Progenitor cell of endocrine pancreas (in vitro differentiated cells): ENCODE measurements at regions not wholly inside any gene's neighbourhood (a gene's known extent, or its start where the extent isn't known, plus 50 kb on each side); places are given as distances from the start of the nearest gene placed in this dataset.

Source experiments
- DNase-seq: peaks from one replicate; pipeline ENCODE4 v3.0.0; 2021; ENCODE audit warnings: low spot score; ENCODE audit not compliant: unreplicated experiment
- H3K27ac Mint-ChIP-seq: 2 replicates; pipeline ENCODE4 v1.8.0; 2021; ENCODE audit warnings: mild to moderate bottlenecking, moderate library complexity, mixed read lengths
- H3K27me3 Mint-ChIP-seq: 2 replicates; pipeline ENCODE4 v1.8.0; 2021; ENCODE audit warnings: mixed read lengths
- H3K36me3 Mint-ChIP-seq: 2 replicates; pipeline ENCODE4 v1.8.0; 2022; ENCODE audit warnings: mixed read lengths; ENCODE audit not compliant: insufficient read depth
- H3K4me1 Mint-ChIP-seq: 2 replicates; pipeline ENCODE4 v1.8.0; 2021; ENCODE audit warnings: low read depth, mixed read lengths
- H3K4me3 Mint-ChIP-seq: 2 replicates; pipeline ENCODE4 v1.8.0; 2021; ENCODE audit warnings: low read depth, mild to moderate bottlenecking, moderate library complexity, mixed read lengths
- H3K9me3 Mint-ChIP-seq: 2 replicates; pipeline ENCODE4 v1.8.0; 2021; ENCODE audit warnings: low read depth, mixed read lengths
- TF ChIP-seq, protein P1 (sequence below): fragments of 200-600 bp; sonication (generic); IDR thresholded peaks from one replicate; pipeline ENCODE4 v1.5.0; 2021; ENCODE audit warnings: antibody characterized with exemption, mild to moderate bottlenecking; ENCODE audit not compliant: unreplicated experiment

DNA sequence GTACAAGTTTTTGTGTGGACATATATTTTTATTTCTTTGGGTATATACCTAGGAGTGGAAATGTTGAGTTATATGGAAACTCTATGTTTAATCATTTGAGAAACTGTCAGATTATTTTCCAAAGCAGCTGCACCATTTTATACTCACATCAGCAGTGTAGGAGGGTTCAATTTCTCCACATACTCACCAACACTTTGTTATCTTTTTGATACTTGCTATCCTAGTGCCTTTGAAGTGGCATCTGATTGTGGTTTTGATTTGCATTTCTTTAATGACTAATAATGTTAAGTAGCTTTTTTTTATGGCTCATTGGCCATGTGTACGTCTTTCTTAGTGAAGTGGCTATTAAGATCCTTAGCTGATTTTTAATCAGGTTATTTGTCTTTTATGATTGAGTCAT, 64.7 kb upstream of the SLC8A1 start:
- Mint-ChIP-seq H3K27me3 (no peaks in the 10 kb centered on the region), H3K9me3 (peaks cover 3% of the 10 kb centered on the region), H3K36me3 (no peaks in the 10 kb centered on the region), H3K27ac (no peak overlapping the region), H3K4me1 (no peaks in the 10 kb centered on the region), H3K4me3 (no peak overlapping the region)
- TF ChIP-seq, protein P1, sequence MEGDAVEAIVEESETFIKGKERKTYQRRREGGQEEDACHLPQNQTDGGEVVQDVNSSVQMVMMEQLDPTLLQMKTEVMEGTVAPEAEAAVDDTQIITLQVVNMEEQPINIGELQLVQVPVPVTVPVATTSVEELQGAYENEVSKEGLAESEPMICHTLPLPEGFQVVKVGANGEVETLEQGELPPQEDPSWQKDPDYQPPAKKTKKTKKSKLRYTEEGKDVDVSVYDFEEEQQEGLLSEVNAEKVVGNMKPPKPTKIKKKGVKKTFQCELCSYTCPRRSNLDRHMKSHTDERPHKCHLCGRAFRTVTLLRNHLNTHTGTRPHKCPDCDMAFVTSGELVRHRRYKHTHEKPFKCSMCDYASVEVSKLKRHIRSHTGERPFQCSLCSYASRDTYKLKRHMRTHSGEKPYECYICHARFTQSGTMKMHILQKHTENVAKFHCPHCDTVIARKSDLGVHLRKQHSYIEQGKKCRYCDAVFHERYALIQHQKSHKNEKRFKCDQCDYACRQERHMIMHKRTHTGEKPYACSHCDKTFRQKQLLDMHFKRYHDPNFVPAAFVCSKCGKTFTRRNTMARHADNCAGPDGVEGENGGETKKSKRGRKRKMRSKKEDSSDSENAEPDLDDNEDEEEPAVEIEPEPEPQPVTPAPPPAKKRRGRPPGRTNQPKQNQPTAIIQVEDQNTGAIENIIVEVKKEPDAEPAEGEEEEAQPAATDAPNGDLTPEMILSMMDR: no peak
- no peak for DNase-seq

GRCh38 chr2:40528564-40528963, 76.7 kb upstream of the SLC8A1 start:
- Mint-ChIP-seq H3K27me3 (no peaks in the 10 kb centered on the region), H3K9me3 (peaks cover 12% of the 10 kb centered on the region), H3K4me1 (no peaks in the 10 kb centered on the region), H3K4me3 (no peak overlapping the region), H3K27ac (no peak overlapping the region), H3K36me3 (no peaks in the 10 kb centered on the region)
- TF ChIP-seq, protein P1: no peak
- DNase-seq: no peak

DNA sequence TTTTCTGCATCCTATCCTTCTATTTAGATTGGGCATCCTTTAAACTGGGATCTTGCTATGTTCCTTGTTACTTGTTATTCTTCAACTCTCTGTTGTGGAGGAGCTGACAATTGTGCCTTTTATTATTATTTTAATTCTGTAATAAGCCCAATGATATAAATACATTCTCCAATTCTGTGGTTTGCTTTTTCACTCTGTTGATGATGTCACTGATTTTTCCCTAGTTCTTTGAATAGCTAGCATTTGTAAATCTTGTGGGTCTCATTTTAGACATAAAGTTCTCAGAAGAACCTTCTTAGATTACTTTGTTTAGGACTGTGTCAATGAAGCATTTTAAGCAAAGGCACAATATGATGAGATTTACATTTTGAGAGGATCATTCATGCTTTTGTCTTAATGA, 79.5 kb upstream of the SLC8A1 start:
- Mint-ChIP-seq H3K4me1 (peaks cover 13% of the 10 kb centered on the region), H3K4me3 (no peak overlapping the region), H3K36me3 (no peaks in the 10 kb centered on the region), H3K9me3 (peaks cover 4% of the 10 kb centered on the region), H3K27ac (no peak overlapping the region), H3K27me3 (no peaks in the 10 kb centered on the region)
- DNase-seq: no peak
- TF ChIP-seq, protein P1: no peak

GRCh38 chr2:40534528-40534927, 82.6 kb upstream of the SLC8A1 start:
- H3K36me3 Mint-ChIP-seq: no peaks in the 10 kb centered on the region
- H3K27ac Mint-ChIP-seq: no peak overlapping the region
- H3K9me3 Mint-ChIP-seq: no peaks in the 10 kb centered on the region
- H3K4me1 Mint-ChIP-seq: peaks cover 18% of the 10 kb centered on the region
- no peak overlapping the region for H3K4me3 Mint-ChIP-seq
- H3K27me3 Mint-ChIP-seq: no peaks in the 10 kb centered on the region
- TF ChIP-seq, protein P1: no peak
- DNase-seq: no peak

DNA sequence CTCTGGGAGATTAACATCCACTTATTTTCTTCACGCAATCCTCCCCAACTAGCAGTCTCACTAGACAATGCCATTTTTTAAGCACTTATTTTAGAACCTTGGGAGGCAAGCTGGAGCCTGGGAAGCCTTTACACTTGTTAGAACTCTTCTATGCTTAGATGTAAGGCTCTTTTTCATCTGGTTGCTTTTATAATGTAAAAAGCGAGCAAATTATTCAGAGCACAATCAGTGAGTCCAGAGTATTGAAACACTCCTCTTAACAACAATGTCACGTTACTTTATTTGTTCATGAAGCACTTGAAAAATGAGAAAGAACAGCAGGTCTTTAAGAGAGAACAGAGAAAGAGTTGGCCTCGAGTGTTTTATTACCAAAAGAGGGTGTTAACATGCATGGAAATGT, 84.1 kb upstream of the SLC8A1 start:
- peaks cover 2% of the 10 kb centered on the region for H3K27me3 Mint-ChIP-seq
- H3K27ac Mint-ChIP-seq: no peak overlapping the region
- no peak for DNase-seq
- H3K4me3 Mint-ChIP-seq: no peak overlapping the region
- H3K9me3 Mint-ChIP-seq: no peaks in the 10 kb centered on the region
- no peaks in the 10 kb centered on the region for H3K36me3 Mint-ChIP-seq
- H3K4me1 Mint-ChIP-seq: peaks cover 28% of the 10 kb centered on the region
- TF ChIP-seq, protein P1: no peak
